GM21360 (cell line): ENCODE measurements at regions not wholly inside any gene's neighbourhood (a gene's known extent, or its start where the extent isn't known, plus 50 kb on each side); places are given as distances from the start of the nearest gene placed in this dataset.
"Not testable (repeated sequence)": the region's sequence is repeated elsewhere in the genome, so short reads cannot be mapped to it uniquely, and the experiment has no call there.

Source experiments
- ATAC-seq: cut with Tn5 transposase; IDR thresholded peaks from one replicate; pipeline ENCODE4 v1.9.1; 2021; ENCODE audit warnings: mild to moderate bottlenecking, moderate library complexity; ENCODE audit not compliant: unreplicated experiment

GRCh38 chr2:39570614-39571013 is 95.1 kb upstream of the TMEM178A start:
- ATAC-seq = no peak

GRCh38 chr2:39571111-39571731 is 94.5 kb upstream of the TMEM178A start:
- ATAC-seq = no peak

DNA sequence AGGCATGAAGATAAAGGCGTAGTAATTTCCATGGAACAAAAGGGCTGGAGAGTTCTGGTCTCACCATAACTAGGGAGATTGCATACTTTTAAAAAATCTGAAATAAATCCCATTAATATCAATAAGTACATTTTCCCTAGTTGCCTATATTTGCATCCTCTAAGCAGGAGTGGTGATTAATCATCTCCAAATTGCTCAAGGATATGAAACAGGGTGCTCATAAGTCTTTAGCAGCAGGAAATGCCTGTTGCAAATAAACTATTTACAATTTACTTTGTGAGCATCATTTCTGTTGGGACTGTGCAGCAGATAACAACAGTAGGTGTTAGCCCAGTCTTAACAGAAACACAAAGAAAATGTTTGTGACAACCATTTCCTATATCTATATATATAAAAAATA is 92.4 kb upstream of the TMEM178A start:
- no peak for ATAC-seq

DNA sequence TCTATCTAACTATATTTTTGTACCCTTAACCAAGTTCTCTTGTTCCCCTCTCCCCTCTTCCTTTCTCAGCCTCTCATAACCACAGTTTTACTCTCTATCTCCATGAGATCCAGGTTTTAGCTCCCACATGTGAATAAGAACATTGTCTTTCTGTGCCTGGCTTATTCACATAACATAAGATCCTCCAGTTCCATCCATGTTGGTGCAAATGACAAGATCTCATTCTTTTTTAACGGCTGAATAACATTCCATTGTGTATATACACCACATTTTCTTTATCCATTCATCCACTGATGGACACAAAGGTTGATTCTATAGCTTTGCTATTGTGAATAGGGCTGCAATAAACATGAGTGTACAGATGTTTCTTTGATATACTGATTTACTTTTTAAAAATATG is 83.9 kb upstream of the TMEM178A start:
- ATAC-seq = no peak

DNA sequence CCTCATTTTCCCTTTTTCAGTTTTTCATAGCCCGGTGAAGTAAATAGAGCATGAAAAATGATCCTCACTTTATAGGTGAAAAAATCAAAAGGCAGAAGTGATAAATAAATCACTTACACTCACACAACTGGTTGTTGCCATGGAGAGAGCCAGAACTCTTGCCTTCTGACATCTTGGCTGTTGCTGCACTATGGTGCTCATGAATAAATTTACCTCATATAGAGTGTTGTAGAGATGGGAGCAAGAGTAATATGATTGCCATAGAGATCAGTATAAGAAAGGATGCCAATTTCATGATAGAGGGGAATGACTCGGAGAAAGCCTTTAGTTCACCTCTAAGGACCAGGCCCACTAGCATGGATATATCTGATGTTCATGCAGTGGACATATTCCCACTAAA is 82.5 kb upstream of the TMEM178A start:
- ATAC-seq = no peak

DNA sequence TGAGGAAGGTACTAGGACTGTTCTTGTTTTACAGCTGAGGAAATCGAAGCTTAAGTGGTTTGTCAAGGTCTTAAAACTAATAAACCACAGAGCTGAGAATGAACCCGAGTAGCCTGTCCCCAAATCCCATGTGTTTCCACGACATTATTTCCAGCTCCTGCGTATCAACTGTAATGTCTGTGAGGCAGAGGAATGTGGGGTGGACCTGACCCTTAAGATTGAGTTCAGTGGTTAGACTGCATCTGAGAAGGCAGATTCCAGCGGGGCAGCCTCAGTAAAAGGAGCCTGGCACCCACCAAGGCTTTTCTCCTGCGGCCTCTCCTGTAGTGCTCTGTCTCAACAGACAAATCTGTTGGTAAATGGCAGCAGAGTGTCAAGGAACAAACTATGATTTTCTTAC is 81.9 kb upstream of the TMEM178A start:
- no peak for ATAC-seq

DNA sequence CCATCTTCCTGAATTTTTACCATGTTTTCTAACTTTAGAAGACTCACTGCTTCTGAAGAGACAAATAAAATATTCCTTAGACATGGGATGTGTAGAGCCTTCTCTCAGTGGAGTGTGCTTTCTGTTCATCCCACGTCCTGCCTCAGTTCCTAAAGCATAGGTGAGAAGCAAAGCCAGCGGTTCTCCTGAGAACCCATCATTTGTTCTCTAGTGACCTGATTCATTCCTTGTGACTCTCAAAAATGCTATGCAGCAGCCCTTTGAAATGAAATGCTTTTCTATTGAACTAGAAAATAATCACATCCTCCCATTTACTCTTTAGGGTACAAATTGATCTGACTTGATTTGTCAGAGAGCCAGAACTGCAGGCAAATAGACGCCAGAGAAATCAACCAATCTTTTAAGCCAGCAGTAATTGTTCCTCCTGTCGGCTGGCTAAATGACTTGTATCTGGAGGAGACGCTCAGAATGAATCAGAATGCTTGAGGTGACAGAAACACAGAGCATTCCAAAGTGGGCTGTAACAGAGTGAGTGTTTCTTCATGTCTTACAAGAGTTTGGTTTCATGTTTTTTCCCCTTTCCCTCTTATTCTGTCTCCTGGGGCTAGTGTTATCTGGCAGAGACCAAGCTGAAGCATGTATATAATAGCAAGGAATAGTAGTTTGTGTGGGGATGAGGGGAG is 81.3 kb upstream of the TMEM178A start:
- no peak for ATAC-seq

DNA sequence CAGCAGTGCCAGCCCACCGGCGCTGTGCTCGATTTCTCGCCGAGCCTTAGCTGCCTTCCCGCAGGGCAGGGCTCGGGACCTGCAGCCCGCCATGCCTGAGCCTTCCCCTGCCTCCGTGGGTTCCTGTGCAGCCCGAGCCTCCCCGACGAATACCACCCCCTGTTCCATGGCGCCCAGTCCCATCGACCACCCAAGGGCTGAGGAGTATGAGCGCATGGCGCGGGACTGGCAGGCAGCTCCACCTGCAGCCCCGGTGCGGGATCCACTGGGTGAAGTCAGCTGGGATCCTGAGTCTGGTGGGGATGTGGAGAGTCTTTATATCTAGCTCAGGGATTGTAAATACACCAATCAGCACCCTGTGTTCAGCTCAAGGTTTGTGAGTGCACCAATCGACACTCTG is 80.2 kb upstream of the TMEM178A start:
- ATAC-seq = not testable (repeated sequence)

GRCh38 chr2:39587168-39587567 is 78.5 kb upstream of the TMEM178A start:
- ATAC-seq = no peak

- no peak for ATAC-seq
Observed at GRCh38 chr2:39587641-39588040, 78.1 kb upstream of the TMEM178A start.

GRCh38 chr2:39593439-39594393 is 72.0 kb upstream of the TMEM178A start:
- ATAC-seq = peak; percentile 52

DNA sequence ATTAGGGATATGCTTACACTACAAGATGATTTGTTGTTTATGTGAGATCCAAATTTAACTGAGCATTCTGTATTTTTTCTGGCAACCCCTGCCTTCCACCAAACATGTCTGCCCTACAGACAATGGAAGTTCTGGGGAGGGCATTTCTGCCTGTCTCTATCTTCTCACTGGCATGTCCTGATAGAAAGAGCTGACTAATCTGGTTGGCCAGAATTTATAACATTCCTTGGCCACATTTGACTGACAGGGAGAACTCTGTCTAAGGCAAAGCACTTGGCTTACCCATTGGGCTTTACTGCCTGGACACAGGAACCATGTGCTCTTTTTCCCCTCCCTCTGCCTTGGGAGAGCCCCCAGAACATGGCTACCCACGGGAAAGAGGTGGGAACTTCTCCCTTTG is 70.6 kb upstream of the TMEM178A start:
- ATAC-seq = no peak

DNA sequence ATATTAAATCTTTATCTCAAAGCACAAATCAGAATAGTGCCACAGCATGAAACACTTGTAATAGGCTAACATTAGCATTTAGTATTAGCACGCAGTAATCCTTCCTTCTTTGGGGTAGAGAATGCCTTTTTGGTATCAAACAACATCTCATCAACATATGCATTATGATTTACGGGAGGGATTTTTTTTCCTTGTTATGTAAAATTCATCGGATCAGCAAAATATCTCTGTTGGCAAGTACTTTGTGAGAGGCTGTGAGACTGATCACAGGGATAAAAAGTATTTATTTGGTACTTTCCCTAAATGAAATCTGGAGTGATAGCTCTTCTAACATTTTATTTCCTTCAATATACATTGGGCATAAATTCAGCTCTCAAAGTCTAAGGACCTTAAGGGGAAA is 68.4 kb upstream of the TMEM178A start:
- no peak for ATAC-seq

DNA sequence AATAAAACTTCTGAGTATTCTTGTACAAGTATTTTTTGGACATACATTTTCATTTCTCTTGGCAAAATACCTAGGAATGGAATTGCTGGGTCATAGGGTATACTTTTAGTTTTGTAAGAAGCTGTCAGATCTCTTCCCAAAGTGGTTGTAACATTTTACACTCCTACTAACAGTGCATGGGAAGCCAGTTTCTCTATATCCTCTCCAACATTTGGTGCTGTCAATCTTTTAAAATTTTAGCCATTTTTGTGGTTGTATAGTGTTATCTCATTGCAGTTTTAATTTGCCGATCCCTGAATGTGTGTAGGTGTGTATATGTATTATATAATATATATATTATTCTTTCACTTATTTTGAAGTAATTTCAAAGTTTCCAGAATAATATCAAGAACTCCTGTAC is 63.1 kb upstream of the TMEM178A start:
- ATAC-seq = no peak

- no peak for ATAC-seq
Observed at GRCh38 chr2:39603436-39603835, 62.3 kb upstream of the TMEM178A start.

GRCh38 chr2:39604866-39605265 is 60.9 kb upstream of the TMEM178A start:
- ATAC-seq = no peak

DNA sequence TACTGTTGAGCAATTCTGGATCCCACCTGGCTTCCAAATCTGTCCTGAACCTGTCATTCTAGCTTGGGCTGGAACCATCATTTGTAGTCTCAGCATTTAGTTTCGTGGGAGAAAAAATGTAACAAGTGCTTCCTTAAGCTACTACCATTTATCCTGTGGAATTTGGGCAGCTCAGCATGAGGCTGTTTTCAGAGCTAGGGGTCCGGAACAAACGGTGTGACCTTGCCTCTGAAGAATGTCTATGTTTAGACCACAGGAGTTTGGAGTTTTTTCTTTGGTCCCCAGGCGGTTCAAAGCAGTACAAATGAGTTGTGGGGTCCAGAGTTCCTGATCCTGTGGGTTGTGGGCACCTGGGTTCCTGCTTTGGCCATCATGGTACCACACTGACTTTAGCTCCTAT is 59.1 kb upstream of the TMEM178A start:
- ATAC-seq = no peak

DNA sequence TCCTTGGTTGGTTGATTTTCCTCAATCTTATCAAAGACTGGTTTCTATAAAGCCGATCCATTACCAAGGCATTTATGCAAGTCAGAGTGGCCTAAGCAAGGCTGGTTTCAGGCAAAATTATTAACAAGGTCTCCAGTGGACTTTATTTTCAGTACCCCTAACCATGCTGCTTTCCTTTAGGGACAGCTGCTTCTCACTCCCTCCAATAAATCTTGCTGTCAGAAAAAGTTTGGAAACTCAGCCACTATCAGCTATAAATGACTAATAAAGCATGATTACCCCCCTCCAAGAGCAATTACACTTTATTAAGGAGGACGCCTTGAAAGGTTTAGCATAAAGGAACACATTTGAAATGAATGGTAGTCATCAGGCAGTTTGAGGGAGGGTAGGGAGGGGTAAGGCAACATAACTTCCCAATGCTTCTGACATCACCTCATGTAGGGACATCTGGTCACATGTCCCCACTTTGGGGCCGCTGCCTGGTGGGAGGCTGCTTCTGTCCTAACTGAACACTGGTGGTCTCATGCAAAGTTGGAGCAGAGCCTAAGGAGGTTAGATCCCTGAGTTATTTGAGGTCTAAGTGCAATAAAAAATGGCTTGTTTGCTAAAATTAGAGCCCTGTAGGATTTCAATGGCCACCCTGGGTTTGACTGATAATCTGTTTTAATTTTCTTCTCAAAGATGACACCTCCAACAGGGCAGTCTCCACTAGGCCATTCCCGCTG is 58.0 kb upstream of the TMEM178A start:
- ATAC-seq = no peak

GRCh38 chr2:39608263-39608575 is 57.5 kb upstream of the TMEM178A start:
- ATAC-seq = no peak

DNA sequence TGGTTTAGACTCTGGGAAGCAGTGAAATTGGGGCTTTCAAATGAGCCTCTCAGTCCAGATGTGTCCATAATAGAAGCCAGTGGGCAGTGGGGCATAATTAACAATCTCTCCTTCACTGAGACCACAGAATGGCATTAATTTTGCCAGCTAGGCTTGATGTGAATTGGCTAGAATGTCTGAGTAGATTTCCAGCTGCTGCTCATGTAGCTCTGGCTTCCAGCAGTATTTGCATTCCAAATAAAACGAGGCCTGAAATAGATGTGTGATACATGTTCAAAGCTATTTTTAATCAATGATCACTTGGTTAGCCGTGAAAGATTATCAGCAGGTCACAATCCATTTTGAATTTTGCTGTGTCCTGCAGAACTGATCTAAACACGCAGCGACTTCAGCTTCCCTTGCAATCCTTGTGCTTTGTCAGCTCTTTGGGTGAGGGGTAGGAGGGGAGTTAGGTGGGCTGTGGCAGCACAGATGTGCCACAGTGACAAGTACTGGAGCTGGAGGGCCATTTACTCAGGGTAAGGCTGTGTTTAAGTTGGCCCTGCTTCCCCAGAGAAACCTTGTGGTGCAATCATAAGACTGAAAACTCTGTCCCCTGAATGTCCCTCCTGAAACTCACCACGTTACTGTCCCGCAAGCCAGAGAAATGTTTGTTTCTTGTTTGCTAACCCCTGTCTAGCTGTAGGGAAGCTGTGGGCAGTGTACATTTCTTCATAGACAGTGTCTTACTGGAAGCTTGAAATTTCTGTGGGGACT is 56.9 kb upstream of the TMEM178A start:
- no peak for ATAC-seq

DNA sequence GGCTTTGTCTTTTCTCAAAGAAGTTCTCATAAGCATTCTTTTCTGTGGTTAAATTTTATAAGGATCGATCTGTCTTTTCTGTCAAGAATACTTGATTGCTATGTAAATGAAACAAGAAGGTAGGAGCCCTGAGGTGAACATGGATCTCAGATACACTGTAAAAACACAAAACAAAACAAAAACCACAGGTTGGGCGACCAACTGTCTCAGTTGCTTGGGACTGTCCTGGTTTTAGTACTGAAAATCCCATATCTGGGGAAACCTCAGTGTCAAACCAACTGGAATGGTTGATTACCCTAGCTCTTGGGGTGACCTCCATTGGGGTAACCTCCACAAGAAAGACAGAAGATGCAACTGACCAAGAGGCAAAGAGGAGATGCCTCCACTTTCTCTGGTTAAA is 55.8 kb upstream of the TMEM178A start:
- ATAC-seq = no peak
